GM10266 (cell line): ENCODE measurements at regions not wholly inside any gene's neighbourhood (a gene's known extent, or its start where the extent isn't known, plus 50 kb on each side); places are given as distances from the start of the nearest gene placed in this dataset.

ENCODE experiments used
- DNase-seq: peaks from one replicate; pipeline ENCODE4 v3.0.0; 2012; ENCODE audit errors: extremely low spot score
- CTCF ChIP-seq: IDR thresholded peaks from 2 replicates; pipeline ENCODE4 v1.5.1; 2012; ENCODE audit warnings: mild to moderate bottlenecking, low read depth; ENCODE audit not compliant: control insufficient read depth, insufficient read depth; ENCODE audit errors: missing control alignments

GRCh38 chr13:67440236-67440975 is 210.3 kb upstream of the PCDH9 start:
- DNase-seq, result no peak

GRCh38 chr13:67439365-67439764 is 209.2 kb upstream of the PCDH9 start:
- no peak for TF ChIP-seq CTCF
- DNase-seq, result no peak

More at GRCh38 chr13:67440236-67440975, 210.3 kb upstream of the PCDH9 start:
- no peak for TF ChIP-seq CTCF

GRCh38 chr13:67438465-67438864 is 208.3 kb upstream of the PCDH9 start:
- peak; percentile 45 for TF ChIP-seq CTCF
- no peak for DNase-seq

GRCh38 chr13:67437244-67437643 is 207.1 kb upstream of the PCDH9 start:
- no peak for DNase-seq
- TF ChIP-seq CTCF, result no peak

GRCh38 chr13:67421475-67421874 is 191.3 kb upstream of the PCDH9 start:
- no peak for DNase-seq
- no peak for TF ChIP-seq CTCF

- DNase-seq, result peak; percentile 5
- peak; percentile 45 for TF ChIP-seq CTCF
These were observed 186.2 kb upstream of the PCDH9 start for GRCh38 chr13:67416047-67416925.

- DNase-seq, result no peak
- no peak for TF ChIP-seq CTCF
These were observed 180.5 kb upstream of the PCDH9 start for GRCh38 chr13:67410645-67411044.
